ENCODE measurements at regions not wholly inside any gene's neighbourhood (a gene's known extent, or its start where the extent isn't known, plus 50 kb on each side); places are given as distances from the start of the nearest gene placed in this dataset.

GRCh38 chr2:63786471-63786870 is 55.2 kb upstream of the UGP2 start:
- no peak for DNase-seq

- DNase-seq, result no peak
Measured at GRCh38 chr2:63788071-63788470, 53.6 kb upstream of the UGP2 start.

- DNase-seq, result peak; percentile 46
Measured at GRCh38 chr2:63789338-63790020, 52.2 kb upstream of the UGP2 start.

- DNase-seq, result no peak
Measured at GRCh38 chr2:63790491-63790890, 51.2 kb upstream of the UGP2 start.

DNA sequence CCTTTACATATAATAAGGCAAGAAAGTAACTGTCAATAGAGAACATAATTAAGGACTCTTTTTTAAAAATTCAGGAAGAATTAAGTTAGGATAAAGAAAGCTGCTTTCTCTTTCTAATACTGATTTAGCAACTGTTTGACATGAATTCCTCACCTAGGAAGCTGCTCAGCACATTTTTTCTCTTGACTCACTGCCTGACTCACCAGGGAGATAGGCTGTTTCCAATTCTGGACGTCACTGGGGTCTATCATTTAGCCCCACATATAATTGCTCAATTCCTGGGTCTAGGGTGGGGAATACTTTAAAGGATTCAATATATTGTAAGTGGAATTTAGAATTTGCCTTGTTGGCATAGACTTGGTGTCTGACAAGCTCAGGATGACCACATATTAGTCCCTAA is 50.8 kb upstream of the UGP2 start:
- DNase-seq, result peak; percentile 68

DNA sequence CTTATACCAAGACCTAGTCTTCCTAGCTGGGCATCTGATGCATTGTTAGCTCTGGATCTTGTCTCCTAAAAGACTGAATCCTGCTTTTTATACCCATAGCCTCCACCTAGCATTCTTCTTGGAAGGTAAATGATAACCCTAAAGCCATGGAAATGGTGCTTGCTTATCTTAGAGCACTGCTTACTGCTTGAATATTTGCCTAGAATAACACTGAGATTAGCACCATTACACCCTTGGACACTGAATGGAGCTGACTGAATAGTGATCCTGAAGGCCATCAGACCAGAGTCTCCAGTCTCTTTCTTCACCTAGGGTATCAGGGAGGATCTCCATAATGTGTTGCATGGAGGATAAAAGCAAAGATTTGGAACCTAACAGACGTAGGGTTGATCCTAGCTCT is 50.3 kb upstream of the UGP2 start:
- no peak for DNase-seq

Data from amniotic stem cell (primary cell).